GM13976 (cell line): ENCODE measurements at regions not wholly inside any gene's neighbourhood (a gene's known extent, or its start where the extent isn't known, plus 50 kb on each side); places are given as distances from the start of the nearest gene placed in this dataset.

ENCODE experiments used
- DNase-seq: peaks from one replicate; pipeline ENCODE4 v3.0.0; 2012; ENCODE audit warnings: low spot score
- CTCF ChIP-seq: IDR thresholded peaks from 2 replicates; pipeline ENCODE4 v1.5.1; 2012; ENCODE audit warnings: borderline replicate concordance, mild to moderate bottlenecking; ENCODE audit not compliant: insufficient read depth; ENCODE audit errors: extremely low read depth, missing control alignments, control extremely low read depth
- in situ Hi-C: fragments of 300-500 bp; cut with MboI; formaldehyde crosslinking; loops from one replicate; pipeline ENCODE4 v1.12.0; 2022; ENCODE audit warnings: low sequenced_read_pairs, mixed read lengths, inconsistent platforms; ENCODE audit not compliant: unreplicated experiment

GRCh38 chr21:16315223-16315622 lies 585.4 kb downstream of the USP25 start:
- in situ Hi-C loops, result no loop called here
- TF ChIP-seq CTCF, result no peak
- DNase-seq, result no peak

GRCh38 chr21:16318651-16319300 lies 589.0 kb downstream of the USP25 start:
- in situ Hi-C loops, result no loop called here
- no peak for DNase-seq
- TF ChIP-seq CTCF, result no peak

- DNase-seq, result no peak
- in situ Hi-C loops, result no loop called here
- TF ChIP-seq CTCF, result no peak
Measured at GRCh38 chr21:16320110-16320509, 590.3 kb downstream of the USP25 start.

GRCh38 chr21:16322454-16322853 lies 592.7 kb downstream of the USP25 start:
- DNase-seq, result no peak
- in situ Hi-C loops, result no loop called here
- no peak for TF ChIP-seq CTCF

- DNase-seq, result no peak
- no peak for TF ChIP-seq CTCF
- in situ Hi-C loops, result no loop called here
Measured at GRCh38 chr21:16323596-16323995, 593.8 kb downstream of the USP25 start.

GRCh38 chr21:16324630-16325029 lies 594.8 kb downstream of the USP25 start:
- no peak for DNase-seq
- in situ Hi-C loops, result loop anchor here (25.0 kb wide), 1 partner anchor 237 kb away; no protein-coding TSS in a partner anchor
- TF ChIP-seq CTCF, result no peak
